Medulla oblongata (tissue), 1 donor: ENCODE measurements at regions not wholly inside any gene's neighbourhood (a gene's known extent, or its start where the extent isn't known, plus 50 kb on each side); places are given as distances from the start of the nearest gene placed in this dataset.

Source experiments
- DNase-seq: peaks from one replicate; pipeline ENCODE4 v3.0.0-alpha.2; 2015; ENCODE audit errors: extremely low spot score

DNA sequence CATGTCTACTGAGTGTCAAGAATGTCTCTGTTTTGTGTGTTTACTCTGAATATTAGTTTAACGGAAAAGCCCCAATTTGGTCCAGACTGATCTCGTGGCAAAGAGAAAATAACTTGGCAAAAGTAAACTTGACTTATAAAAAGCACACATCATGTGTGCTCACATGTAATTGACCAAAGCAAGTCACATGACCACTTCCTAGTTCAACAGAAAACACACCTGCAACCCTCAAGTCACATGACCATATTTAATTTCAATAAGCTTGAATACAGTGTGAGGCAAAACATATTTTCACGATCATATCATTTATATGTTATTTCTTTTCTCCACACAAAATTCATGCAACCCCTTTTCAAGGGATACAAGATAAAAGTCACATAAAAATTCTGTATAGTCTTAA is 662.4 kb downstream of the SLITRK1 start:
- no peak for DNase-seq

- no peak for DNase-seq
These were observed 665.6 kb downstream of the SLITRK1 start for GRCh38 chr13:83216479-83217245.

DNA sequence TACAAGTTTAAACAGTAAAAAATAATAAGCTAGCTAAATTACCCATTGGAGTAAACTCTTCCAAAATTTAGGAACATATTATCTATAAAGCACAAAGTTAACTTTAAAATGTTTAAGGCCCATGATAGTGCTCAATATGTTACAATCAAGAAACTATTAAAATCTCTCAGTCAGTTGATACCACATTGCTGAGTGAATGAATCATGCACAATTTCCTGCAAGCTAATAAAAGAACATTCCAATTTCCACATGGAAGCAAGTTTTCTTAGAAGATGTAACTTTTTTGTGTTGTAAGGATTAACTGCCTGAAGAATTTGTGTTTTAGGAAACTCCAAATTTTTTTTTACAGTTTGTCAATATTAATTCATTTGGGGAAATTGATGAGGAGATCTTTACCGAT is 666.6 kb downstream of the SLITRK1 start:
- DNase-seq: no peak

- no peak for DNase-seq
These were observed 667.8 kb downstream of the SLITRK1 start for GRCh38 chr13:83214452-83214851.

DNA sequence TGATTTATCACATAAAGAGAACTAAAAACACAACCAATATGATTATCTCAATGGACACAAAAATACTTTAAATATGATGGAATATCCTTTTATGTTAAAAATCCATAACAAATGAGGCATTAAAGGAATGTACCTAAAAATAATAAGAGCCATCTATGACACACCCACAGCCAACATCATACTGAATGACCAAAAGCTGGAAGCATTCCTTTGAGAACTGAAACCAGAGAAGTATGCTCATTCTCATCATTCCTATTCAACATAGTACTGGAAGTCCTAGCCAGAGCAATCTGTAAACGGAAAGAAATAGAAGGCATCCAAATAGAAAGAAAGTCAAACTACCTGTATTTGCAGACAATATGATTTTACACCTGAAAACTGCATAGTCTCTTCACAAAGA is 671.0 kb downstream of the SLITRK1 start:
- no peak for DNase-seq

DNA sequence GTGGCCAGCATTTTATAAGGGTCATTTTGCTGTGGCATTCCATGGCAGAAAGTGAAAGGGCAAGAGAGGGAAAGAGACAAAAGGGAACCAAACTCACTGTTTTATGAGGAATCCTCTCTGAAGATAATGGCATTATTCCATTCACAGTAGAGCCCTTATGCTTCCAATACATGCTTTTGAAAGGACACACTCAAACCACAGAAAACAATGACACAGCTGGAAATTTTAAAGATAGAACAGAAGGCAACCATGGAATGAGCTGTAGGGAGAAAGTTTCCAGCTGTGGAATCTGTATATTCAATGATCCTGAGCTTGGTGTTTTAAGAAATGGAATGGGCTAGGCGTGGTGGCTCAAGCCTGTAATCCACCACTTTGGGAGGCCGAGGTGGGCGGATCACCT is 677.4 kb downstream of the SLITRK1 start:
- DNase-seq: no peak

DNA sequence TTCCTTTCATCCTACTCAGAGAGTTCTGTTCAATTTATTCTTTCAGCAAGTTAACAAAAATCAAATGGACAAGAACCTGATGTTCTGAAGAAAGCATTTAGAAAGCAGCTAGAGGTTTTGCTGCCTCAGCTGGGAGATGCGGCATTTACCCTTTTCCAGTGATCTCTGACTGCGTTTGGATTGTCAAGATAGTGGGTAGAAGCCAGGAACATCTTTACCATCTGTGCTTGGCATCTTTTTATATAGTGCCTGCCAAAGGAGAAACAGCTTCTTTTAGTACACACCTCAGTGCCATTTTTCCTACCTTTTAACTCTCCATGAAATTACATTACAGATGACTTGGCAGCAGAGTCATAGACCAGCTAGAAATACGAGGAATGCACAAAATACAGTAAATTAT is 680.8 kb downstream of the SLITRK1 start:
- no peak for DNase-seq

DNA sequence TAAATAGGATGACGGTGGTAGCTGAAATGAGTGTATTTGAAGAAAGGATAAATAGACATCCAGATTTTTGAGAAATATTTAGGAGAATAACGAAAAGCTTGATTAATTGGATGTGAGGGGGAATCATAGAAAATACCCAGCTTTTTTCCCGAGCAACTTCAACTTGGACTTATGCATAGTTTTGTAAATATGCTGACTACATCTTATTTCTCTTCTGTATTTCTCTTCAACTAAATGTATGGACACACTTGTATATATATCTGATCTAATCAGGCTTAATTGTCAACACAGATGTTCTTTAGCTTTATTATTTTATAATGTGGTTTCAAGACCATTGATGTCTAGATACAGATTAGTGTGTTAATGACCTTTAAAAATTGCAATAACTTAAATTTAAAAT is 685.0 kb downstream of the SLITRK1 start:
- DNase-seq: no peak

DNA sequence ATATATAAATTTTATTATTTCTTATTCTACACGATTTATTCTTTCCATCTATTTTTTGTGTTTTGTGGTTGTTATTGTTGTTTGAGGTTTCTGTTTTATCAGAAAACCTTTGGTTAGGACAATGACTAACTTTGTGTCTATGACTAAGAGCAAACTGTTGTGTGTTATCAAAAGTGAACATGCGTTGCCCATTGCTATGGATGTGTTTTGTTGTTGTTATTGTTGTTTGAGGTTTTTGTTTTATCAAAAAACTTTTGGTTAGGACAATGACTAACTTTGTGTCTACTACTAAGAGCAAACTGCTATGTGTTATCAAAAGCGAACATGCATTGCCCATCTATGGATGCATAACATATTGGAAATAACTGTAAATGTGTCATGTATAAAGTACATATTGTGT is 692.3 kb downstream of the SLITRK1 start:
- DNase-seq: no peak

DNA sequence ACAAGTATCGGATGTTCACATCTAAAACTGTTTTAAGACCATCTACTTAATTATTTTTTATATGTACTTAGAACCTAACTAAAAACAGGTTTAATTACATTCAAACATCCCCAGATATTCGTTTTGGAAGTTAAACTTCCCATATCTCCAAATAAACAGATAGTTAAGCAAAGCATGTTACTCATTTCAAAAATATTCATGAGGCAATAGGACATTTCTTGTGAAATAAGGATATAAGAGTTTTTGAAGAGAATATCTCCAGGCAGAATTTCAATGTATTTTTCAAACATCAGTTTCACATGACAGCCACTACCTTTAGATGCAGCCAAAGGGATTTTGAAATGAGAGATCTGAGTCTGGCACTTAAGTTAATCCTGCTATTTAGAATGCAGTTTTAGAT is 697.5 kb downstream of the SLITRK1 start:
- no peak for DNase-seq

- no peak for DNase-seq
These were observed 698.2 kb downstream of the SLITRK1 start for GRCh38 chr13:83184150-83184475.

GRCh38 chr13:83183439-83184149 is 698.7 kb downstream of the SLITRK1 start:
- DNase-seq: no peak

DNA sequence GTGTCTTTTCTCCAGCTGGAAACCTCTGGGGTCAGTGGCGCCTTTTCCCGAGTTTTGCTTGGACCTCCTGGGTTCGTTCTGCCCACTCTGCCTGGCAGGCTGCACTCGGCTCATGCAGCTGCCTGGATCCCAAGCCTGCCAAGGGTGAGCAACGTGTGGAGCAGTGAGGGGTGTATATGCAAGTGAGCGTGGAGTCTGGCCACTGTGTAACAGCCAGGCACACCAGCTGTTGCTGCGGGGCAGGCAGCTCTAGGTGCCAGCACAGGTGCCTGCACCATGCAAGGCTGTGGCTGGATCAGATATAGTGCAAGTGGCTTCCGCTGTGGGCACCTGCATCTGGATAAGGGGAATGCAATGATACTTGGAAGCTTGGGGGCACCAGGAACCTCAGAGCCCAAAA is 699.4 kb downstream of the SLITRK1 start:
- no peak for DNase-seq

DNA sequence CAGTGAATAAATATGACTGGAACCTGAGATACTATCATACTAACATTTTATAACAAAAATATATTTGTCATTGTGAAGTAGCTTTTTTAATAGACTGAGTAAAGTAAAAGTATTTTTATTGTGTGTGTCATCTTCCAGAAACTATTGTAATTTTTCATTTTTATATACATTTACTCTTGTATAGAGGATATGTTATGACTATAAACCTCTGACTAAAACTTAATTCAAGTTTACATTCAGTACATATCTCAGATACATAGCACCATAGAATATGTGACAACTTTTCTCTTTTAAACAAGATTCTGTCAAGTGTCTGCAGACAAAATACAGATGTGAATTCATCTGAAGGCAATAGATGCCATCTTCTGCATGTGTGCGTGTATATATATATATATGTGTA is 704.3 kb downstream of the SLITRK1 start:
- DNase-seq: no peak

- no peak for DNase-seq
These were observed 713.7 kb downstream of the SLITRK1 start for GRCh38 chr13:83168590-83168989.

GRCh38 chr13:83167203-83167602 is 715.1 kb downstream of the SLITRK1 start:
- no peak for DNase-seq

DNA sequence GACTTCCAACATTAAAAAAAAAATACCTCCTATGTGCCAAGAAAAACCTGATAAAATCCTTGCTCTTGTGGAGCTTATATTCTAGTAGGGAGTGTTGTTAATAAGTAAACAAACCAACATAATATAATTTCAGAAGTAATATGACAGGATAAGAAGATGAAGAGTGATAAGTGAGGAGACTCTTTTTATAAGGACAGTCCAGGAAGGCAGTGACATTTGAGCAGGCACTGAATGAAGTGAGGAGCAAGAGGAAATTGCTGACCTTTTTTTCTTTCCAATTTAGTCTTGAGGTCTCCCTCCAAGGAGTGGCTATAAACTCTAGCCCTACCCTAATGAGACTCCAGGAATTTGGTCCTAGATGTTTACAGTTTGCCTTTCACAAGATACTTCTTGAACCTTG is 715.7 kb downstream of the SLITRK1 start:
- no peak for DNase-seq

- DNase-seq: no peak
These were observed 719.8 kb downstream of the SLITRK1 start for GRCh38 chr13:83162493-83162892.

DNA sequence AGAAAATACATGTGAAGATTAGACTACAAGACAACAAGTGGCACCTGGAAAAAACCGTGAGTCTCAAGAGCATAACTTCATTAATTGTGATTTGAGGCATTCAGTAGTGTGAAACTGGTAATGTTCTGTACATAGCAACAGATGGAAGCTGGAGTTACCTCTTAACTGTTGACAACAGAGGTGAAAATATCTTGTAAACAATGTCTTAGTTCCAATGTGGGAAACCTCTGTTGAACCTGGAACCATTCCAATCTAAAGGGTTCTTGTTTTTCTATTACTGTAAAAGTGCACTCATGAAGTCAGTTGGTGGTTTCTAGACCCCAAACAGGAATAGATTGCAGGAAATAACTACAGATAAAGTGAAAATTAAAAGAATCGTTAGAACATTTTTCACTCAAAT is 728.4 kb downstream of the SLITRK1 start:
- no peak for DNase-seq

GRCh38 chr13:83151308-83151660 is 731.0 kb downstream of the SLITRK1 start:
- no peak for DNase-seq

GRCh38 chr13:83150616-83151307 is 731.5 kb downstream of the SLITRK1 start:
- DNase-seq: peak; percentile 65

DNA sequence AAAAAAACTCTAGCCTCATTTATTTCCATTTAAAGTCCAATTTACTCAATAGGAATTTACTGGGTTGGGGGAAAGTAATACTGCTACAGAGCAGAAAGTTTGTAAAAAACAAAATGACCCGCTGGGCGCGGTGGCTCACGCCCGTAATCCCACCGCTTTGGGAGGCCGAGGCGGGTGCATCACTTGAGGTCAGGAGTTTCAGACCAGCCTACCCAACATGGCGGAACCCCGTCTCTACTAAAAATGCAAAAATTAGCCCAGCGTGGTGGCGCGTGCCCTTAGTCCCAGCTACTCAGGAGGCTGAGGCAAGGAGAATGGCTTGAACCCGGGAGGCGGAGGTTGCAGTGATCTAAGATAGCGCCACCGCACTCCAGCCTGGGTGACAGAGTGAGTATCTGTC is 745.6 kb downstream of the SLITRK1 start:
- DNase-seq: no peak

- DNase-seq: no peak
These were observed 756.5 kb downstream of the SLITRK1 start for GRCh38 chr13:83125791-83126190.
